ENCODE measurements at regions not wholly inside any gene's neighbourhood (a gene's known extent, or its start where the extent isn't known, plus 50 kb on each side); places are given as distances from the start of the nearest gene placed in this dataset.

- H3K36me3 ChIP-seq (ENCODE audit: control insufficient read depth in 2 of 2, extremely low read depth in 1 of 2, insufficient read depth in 2 of 2, low read length in 2 of 2): no peaks in the 10 kb centered on the region
- no peaks in the 10 kb centered on the region for H3K4me1 ChIP-seq (ENCODE audit: control insufficient read depth, extremely low read depth, insufficient read depth, low read length)
- H3K27me3 ChIP-seq (ENCODE audit: control insufficient read depth in 2 of 2, insufficient read depth in 2 of 2, low read length in 2 of 2): no peaks in the 10 kb centered on the region
- no peak overlapping the region for H3K4me2 ChIP-seq (ENCODE audit: insufficient read depth, low read length)
- ChIA-PET CTCF (no interaction called here), POLR2A (no interaction called here)
- H3K9ac ChIP-seq (replicated peaks; ENCODE audit: extremely low read depth, insufficient read depth, low read length): no peak overlapping the region
- H3K27ac ChIP-seq (ENCODE audit: insufficient read depth, low read depth, low read length): no peak overlapping the region
- no TSS peak for BruUV-seq (replicated peaks)
- H3K4me3 ChIP-seq (replicated peaks in 1 of 3; ENCODE audit: insufficient read depth in 1 of 3, low read depth in 1 of 3, low read length in 3 of 3): no peak overlapping the region
- intact Hi-C loops (cut with micrococcal nuclease) (no loop called here), dilution Hi-C loops (cut with MboI; ENCODE audit: extremely low pct_ligation_motif_present, low sequenced_read_pairs) (no loop called here)
- H3K79me2 ChIP-seq (ENCODE audit: control insufficient read depth, insufficient read depth, low read length): no peaks in the 10 kb centered on the region
- DNase-seq (ENCODE audit: low read depth, low spot score): no peak
- no peaks in the 10 kb centered on the region for H3K9me1 ChIP-seq (replicated peaks; ENCODE audit: control insufficient read depth, extremely low read depth, insufficient read depth, low read length)
- no peaks in the 10 kb centered on the region for H3K9me3 ChIP-seq (replicated peaks; ENCODE audit: control insufficient read depth, insufficient read depth, low read length)
- FAIRE-seq: no peak
- TF ChIP-seq, protein P1, sequence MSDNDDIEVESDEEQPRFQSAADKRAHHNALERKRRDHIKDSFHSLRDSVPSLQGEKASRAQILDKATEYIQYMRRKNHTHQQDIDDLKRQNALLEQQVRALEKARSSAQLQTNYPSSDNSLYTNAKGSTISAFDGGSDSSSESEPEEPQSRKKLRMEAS (IDR thresholded peaks at IDR 0.05; ENCODE audit: insufficient read depth, insufficient read length): no peak
- TF ChIP-seq MYC (IDR thresholded peaks at IDR 0.05; ENCODE audit: low read depth, low read length) (no peak), EZH2 (IDR thresholded peaks at IDR 0.05; ENCODE audit: borderline replicate concordance, low read depth, low read length, severe bottlenecking) (no peak), CTCF (IDR thresholded peaks at IDR 0.05; ENCODE audit: extremely low read depth in 1 of 2, insufficient read depth in 1 of 2, low read depth in 1 of 2, low read length in 2 of 2) (no peak), POLR2A (IDR thresholded peaks at IDR 0.05; ENCODE audit: low read depth, low read length) (no peak), GATA2 (IDR thresholded peaks at IDR 0.05; ENCODE audit: insufficient read depth, insufficient read length, low read depth, low read length) (no peak), FOS (IDR thresholded peaks at IDR 0.05; ENCODE audit: borderline replicate concordance, insufficient read depth, low read length) (no peak), POLR2AphosphoS5 (IDR thresholded peaks at IDR 0.05; ENCODE audit: insufficient read depth, low read depth, low read length) (no peak), JUN (IDR thresholded peaks at IDR 0.05; ENCODE audit: borderline replicate concordance, insufficient read depth, insufficient read length, low read depth) (no peak)
- H2AFZ ChIP-seq (ENCODE audit: low read depth, low read length): no peak overlapping the region
- H4K20me1 ChIP-seq (replicated peaks; ENCODE audit: control insufficient read depth, extremely low read depth, insufficient read depth, low read length): no peaks in the 10 kb centered on the region
Observed at GRCh38 chr10:8454357-8454756, 399.9 kb downstream of the GATA3 start.

All from endothelial cell of umbilical vein (primary cell).